ENCODE measurements at regions not wholly inside any gene's neighbourhood (a gene's known extent, or its start where the extent isn't known, plus 50 kb on each side); places are given as distances from the start of the nearest gene placed in this dataset.

- TF ChIP-seq, protein P1, sequence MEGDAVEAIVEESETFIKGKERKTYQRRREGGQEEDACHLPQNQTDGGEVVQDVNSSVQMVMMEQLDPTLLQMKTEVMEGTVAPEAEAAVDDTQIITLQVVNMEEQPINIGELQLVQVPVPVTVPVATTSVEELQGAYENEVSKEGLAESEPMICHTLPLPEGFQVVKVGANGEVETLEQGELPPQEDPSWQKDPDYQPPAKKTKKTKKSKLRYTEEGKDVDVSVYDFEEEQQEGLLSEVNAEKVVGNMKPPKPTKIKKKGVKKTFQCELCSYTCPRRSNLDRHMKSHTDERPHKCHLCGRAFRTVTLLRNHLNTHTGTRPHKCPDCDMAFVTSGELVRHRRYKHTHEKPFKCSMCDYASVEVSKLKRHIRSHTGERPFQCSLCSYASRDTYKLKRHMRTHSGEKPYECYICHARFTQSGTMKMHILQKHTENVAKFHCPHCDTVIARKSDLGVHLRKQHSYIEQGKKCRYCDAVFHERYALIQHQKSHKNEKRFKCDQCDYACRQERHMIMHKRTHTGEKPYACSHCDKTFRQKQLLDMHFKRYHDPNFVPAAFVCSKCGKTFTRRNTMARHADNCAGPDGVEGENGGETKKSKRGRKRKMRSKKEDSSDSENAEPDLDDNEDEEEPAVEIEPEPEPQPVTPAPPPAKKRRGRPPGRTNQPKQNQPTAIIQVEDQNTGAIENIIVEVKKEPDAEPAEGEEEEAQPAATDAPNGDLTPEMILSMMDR (IDR thresholded peaks at IDR 0.05): no peak
- no peak for TF ChIP-seq POLR2A (IDR thresholded peaks at IDR 0.05)
Measured at GRCh38 chrX:16312761-16313623, 145.7 kb downstream of the MAGEB17 start.

All from testis (tissue), 2 donors.